DND-41 (cell line): ENCODE measurements at regions not wholly inside any gene's neighbourhood (a gene's known extent, or its start where the extent isn't known, plus 50 kb on each side); places are given as distances from the start of the nearest gene placed in this dataset.

Source experiments
- CTCF ChIP-seq: IDR thresholded peaks from 2 replicates; pipeline ENCODE4 v1.5.1; 2012; ENCODE audit warnings: borderline replicate concordance, low read length, moderate library complexity, mild to moderate bottlenecking; ENCODE audit not compliant: poor library complexity, severe bottlenecking; ENCODE audit errors: extremely low read depth
- EZH2 ChIP-seq: IDR thresholded peaks from 3 replicates; pipeline ENCODE4 v1.6.1; 2012; ENCODE audit warnings: borderline replicate concordance, low read depth, mild to moderate bottlenecking, moderate library complexity, low read length, inconsistent platforms; ENCODE audit not compliant: severe bottlenecking

GRCh38 chr4:59348949-59349348, 1851.2 kb upstream of the ADGRL3 start:
- no peak for TF ChIP-seq EZH2
- no peak for TF ChIP-seq CTCF
